IMR-90 (cell line): ENCODE measurements at regions not wholly inside any gene's neighbourhood (a gene's known extent, or its start where the extent isn't known, plus 50 kb on each side); places are given as distances from the start of the nearest gene placed in this dataset.

Source experiments
- BHLHE40 ChIP-seq: fragments of 150-350 bp; IDR thresholded peaks from 2 replicates; pipeline ENCODE4 v1.6.1; 2016; ENCODE audit warnings: mild to moderate bottlenecking, low read depth, low read length
- CEBPB ChIP-seq: IDR thresholded peaks from 2 replicates; pipeline ENCODE4 v1.6.1; 2012; ENCODE audit warnings: low read depth, low read length, improper control_type of control experiment
- CHD1 ChIP-seq: IDR thresholded peaks from 2 replicates; pipeline ENCODE4 v1.6.1; 2012; ENCODE audit warnings: low read depth, low read length, improper control_type of control experiment
- CTCF ChIP-seq: conservative IDR thresholded peaks from 2 replicates; pipeline ENCODE4 v1.5.1; 2012; ENCODE audit warnings: mild to moderate bottlenecking, low read depth, low read length, improper control_type of control experiment
- ELK1 ChIP-seq: fragments of 150-350 bp; IDR thresholded peaks from 2 replicates; pipeline ENCODE4 v1.6.1; 2016; ENCODE audit warnings: low read depth, mild to moderate bottlenecking, low read length, moderate library complexity, borderline replicate concordance
- FOS ChIP-seq: fragments of 150-350 bp; IDR thresholded peaks from 2 replicates; pipeline ENCODE4 v1.6.1; 2016; ENCODE audit warnings: low read depth, low read length
- MAZ ChIP-seq: IDR thresholded peaks from 2 replicates; pipeline ENCODE4 v1.6.1; 2012; ENCODE audit warnings: low read depth, mild to moderate bottlenecking, low read length, improper control_type of control experiment, moderate library complexity, borderline replicate concordance
- MXI1 ChIP-seq: IDR thresholded peaks from 2 replicates; pipeline ENCODE4 v1.6.1; 2012; ENCODE audit warnings: low read depth, mild to moderate bottlenecking, low read length, moderate library complexity, borderline replicate concordance
- POLR2A ChIP-seq: IDR thresholded peaks from 2 replicates; pipeline ENCODE4 v1.6.1; 2012; ENCODE audit warnings: mild to moderate bottlenecking, low read depth, low read length
- RAD21 ChIP-seq: IDR thresholded peaks from 2 replicates; pipeline ENCODE4 v1.6.1; 2012; ENCODE audit warnings: low read length, improper control_type of control experiment
- RCOR1 ChIP-seq: IDR thresholded peaks from 2 replicates; pipeline ENCODE4 v1.6.1; 2012; ENCODE audit warnings: mild to moderate bottlenecking, low read length, improper control_type of control experiment; ENCODE audit not compliant: insufficient replicate concordance
- RFX5 ChIP-seq: IDR thresholded peaks from 2 replicates; pipeline ENCODE4 v1.8.0; 2012; ENCODE audit warnings: low read depth, mild to moderate bottlenecking, low read length, moderate library complexity
- SMC3 ChIP-seq: fragments of 150-350 bp; IDR thresholded peaks from 2 replicates; pipeline ENCODE4 v1.6.1; 2016; ENCODE audit warnings: low read depth, mild to moderate bottlenecking, antibody characterized with exemption, low read length, moderate library complexity
- USF2 ChIP-seq: fragments of 150-350 bp; IDR thresholded peaks from 2 replicates; pipeline ENCODE4 v1.6.1; 2017; ENCODE audit warnings: mild to moderate bottlenecking, antibody characterized with exemption, low read length, low read depth

- no peak for TF ChIP-seq CTCF
- TF ChIP-seq POLR2A, result no peak
- no peak for TF ChIP-seq MAZ
- no peak for TF ChIP-seq MXI1
- TF ChIP-seq RFX5, result no peak
- no peak for TF ChIP-seq RAD21
- no peak for TF ChIP-seq RCOR1
- TF ChIP-seq FOS, result no peak
- no peak for TF ChIP-seq ELK1
- no peak for TF ChIP-seq USF2
- no peak for TF ChIP-seq SMC3
- no peak for TF ChIP-seq CEBPB
- TF ChIP-seq BHLHE40, result no peak
- TF ChIP-seq CHD1, result no peak
Observed at GRCh38 chr18:42517896-42518295, 562.9 kb downstream of the PIK3C3 start.
